ENCODE measurements at regions not wholly inside any gene's neighbourhood (a gene's known extent, or its start where the extent isn't known, plus 50 kb on each side); places are given as distances from the start of the nearest gene placed in this dataset.

DNA sequence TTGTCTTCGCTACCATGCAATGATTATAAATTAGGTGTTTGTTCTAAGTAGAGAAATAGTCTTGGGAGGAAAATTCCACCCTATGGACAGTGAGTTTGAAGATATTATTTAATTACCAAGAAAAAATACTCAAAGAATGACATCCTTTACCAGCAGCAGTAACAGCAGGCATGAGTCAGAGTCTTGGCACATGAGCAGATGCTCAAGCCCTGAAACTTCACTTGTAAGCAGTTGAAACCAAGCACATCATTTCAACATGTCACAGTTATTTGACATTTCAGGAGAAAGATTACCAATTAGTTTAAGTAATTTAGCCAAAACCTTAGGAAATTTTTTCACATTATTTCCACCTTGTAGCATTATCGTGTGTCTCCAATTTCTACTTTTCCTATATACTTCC is 99.2 kb downstream of the C12orf50 start:
- Mint-ChIP-seq H3K36me3 (ENCODE audit: unreplicated experiment) (no peaks in the 10 kb centered on the region), H3K27me3 (ENCODE audit: unreplicated experiment) (no peaks in the 10 kb centered on the region), H3K4me1 (ENCODE audit: low read depth, unreplicated experiment) (no peaks in the 10 kb centered on the region), H3K27ac (ENCODE audit: unreplicated experiment) (no peak overlapping the region), H3K9me3 (ENCODE audit: unreplicated experiment) (no peaks in the 10 kb centered on the region), H3K4me3 (ENCODE audit: unreplicated experiment) (no peak overlapping the region)
- DNase-seq = no peak
- TF ChIP-seq, protein P1, sequence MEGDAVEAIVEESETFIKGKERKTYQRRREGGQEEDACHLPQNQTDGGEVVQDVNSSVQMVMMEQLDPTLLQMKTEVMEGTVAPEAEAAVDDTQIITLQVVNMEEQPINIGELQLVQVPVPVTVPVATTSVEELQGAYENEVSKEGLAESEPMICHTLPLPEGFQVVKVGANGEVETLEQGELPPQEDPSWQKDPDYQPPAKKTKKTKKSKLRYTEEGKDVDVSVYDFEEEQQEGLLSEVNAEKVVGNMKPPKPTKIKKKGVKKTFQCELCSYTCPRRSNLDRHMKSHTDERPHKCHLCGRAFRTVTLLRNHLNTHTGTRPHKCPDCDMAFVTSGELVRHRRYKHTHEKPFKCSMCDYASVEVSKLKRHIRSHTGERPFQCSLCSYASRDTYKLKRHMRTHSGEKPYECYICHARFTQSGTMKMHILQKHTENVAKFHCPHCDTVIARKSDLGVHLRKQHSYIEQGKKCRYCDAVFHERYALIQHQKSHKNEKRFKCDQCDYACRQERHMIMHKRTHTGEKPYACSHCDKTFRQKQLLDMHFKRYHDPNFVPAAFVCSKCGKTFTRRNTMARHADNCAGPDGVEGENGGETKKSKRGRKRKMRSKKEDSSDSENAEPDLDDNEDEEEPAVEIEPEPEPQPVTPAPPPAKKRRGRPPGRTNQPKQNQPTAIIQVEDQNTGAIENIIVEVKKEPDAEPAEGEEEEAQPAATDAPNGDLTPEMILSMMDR (IDR thresholded peaks at IDR 0.05; ENCODE audit: partially characterized antibody, unreplicated experiment) = no peak

DNA sequence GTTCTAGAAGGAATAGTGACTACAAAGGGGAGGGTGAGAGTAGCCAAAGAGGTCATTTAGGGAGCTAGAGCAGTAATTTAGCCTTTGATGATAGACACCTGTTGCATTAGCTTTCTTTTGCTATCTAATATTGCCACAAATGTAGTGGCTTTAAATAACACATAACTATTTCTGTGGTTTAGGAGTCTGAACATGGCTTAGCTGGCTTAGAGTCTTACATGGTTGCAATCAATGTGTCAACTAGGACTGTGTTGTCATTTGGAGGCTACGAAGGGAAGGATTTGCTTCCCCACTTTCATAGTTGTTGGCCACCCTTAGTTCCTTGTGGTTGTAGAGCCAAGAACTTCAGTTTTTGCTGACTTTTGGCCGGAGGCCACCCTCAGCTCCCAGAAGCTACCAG is 99.9 kb downstream of the C12orf50 start:
- Mint-ChIP-seq H3K9me3 (ENCODE audit: unreplicated experiment) (no peaks in the 10 kb centered on the region), H3K27me3 (ENCODE audit: unreplicated experiment) (no peaks in the 10 kb centered on the region), H3K4me3 (ENCODE audit: unreplicated experiment) (no peak overlapping the region), H3K27ac (ENCODE audit: unreplicated experiment) (no peak overlapping the region), H3K4me1 (ENCODE audit: low read depth, unreplicated experiment) (no peaks in the 10 kb centered on the region), H3K36me3 (ENCODE audit: unreplicated experiment) (no peaks in the 10 kb centered on the region)
- TF ChIP-seq, protein P1 (IDR thresholded peaks at IDR 0.05; ENCODE audit: partially characterized antibody, unreplicated experiment) = no peak
- no peak for DNase-seq

DNA sequence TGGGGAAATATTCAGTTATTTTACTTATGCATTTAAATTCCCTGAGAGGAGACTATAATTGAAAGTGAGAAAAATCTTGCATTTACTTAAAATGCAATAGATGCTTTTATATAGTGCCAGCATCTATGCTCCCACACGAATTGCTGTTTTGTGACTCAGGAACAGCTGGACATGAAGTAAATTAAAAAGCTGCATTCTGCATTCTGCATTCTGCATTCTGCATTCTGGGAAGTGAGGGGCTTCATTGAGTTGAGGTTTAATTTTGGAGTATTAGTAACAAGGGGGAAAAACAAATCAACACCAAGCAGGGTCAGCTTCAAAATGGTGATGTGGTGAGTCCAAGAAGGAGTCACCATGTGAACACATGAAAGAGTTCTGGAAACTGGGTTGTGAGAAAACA is 101.2 kb downstream of the C12orf50 start:
- no peaks in the 10 kb centered on the region for H3K36me3 Mint-ChIP-seq (ENCODE audit: unreplicated experiment)
- no peak overlapping the region for H3K4me3 Mint-ChIP-seq (ENCODE audit: unreplicated experiment)
- H3K27me3 Mint-ChIP-seq (ENCODE audit: unreplicated experiment) = no peaks in the 10 kb centered on the region
- TF ChIP-seq, protein P1 (IDR thresholded peaks at IDR 0.05; ENCODE audit: partially characterized antibody, unreplicated experiment) = no peak
- no peak for DNase-seq
- H3K4me1 Mint-ChIP-seq (ENCODE audit: low read depth, unreplicated experiment) = no peaks in the 10 kb centered on the region
- no peaks in the 10 kb centered on the region for H3K9me3 Mint-ChIP-seq (ENCODE audit: unreplicated experiment)
- H3K27ac Mint-ChIP-seq (ENCODE audit: unreplicated experiment) = no peak overlapping the region

DNA sequence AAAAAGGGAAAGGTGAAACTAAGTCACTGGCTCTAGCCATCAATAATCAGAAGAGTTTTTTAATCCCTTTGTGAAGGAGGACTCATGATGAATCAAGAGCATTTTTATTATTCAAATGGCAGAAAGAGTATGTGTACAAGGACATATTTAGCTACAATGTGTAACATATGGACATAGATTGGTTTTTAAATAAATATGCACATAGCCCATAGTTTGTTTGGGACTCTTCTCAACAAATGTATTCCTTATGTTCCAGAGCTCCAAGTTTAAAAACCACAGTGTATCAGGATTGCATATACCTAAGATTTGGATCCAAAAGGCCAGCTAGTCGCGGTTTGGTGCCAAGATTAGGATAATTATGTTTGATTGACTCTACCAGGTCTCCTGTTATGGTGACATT is 104.2 kb downstream of the C12orf50 start:
- TF ChIP-seq, protein P1 (IDR thresholded peaks at IDR 0.05; ENCODE audit: partially characterized antibody, unreplicated experiment) = no peak
- Mint-ChIP-seq H3K9me3 (ENCODE audit: unreplicated experiment) (no peaks in the 10 kb centered on the region), H3K36me3 (ENCODE audit: unreplicated experiment) (no peaks in the 10 kb centered on the region), H3K27ac (ENCODE audit: unreplicated experiment) (no peak overlapping the region), H3K4me1 (ENCODE audit: low read depth, unreplicated experiment) (peaks cover 8% of the 10 kb centered on the region), H3K4me3 (ENCODE audit: unreplicated experiment) (no peak overlapping the region), H3K27me3 (ENCODE audit: unreplicated experiment) (no peaks in the 10 kb centered on the region)
- no peak for DNase-seq

DNA sequence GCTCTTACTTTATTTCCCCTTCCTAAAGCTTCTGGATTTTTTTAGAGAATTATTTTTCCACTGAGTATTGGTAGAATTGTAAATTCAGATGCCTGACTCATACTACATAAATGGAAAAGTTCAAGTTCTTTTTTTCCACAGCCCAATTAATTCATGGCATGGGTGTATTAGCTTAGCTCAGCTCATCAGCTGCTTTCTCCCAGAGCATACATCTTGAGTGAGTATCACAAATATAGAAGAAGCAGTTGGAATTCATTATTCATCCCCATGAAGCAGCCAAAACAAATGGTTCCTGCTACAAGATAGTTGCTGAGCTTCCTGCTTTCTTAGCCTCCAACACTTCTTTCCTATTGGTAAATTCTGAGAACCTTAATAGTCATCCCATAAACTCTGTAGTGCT is 105.1 kb downstream of the C12orf50 start:
- no peaks in the 10 kb centered on the region for H3K27me3 Mint-ChIP-seq (ENCODE audit: unreplicated experiment)
- H3K9me3 Mint-ChIP-seq (ENCODE audit: unreplicated experiment) = no peaks in the 10 kb centered on the region
- no peak overlapping the region for H3K27ac Mint-ChIP-seq (ENCODE audit: unreplicated experiment)
- no peak overlapping the region for H3K4me3 Mint-ChIP-seq (ENCODE audit: unreplicated experiment)
- peaks cover 10% of the 10 kb centered on the region for H3K4me1 Mint-ChIP-seq (ENCODE audit: low read depth, unreplicated experiment)
- TF ChIP-seq, protein P1 (IDR thresholded peaks at IDR 0.05; ENCODE audit: partially characterized antibody, unreplicated experiment) = no peak
- DNase-seq = no peak
- no peaks in the 10 kb centered on the region for H3K36me3 Mint-ChIP-seq (ENCODE audit: unreplicated experiment)

Data from glutamatergic neuron (in vitro differentiated cells).